ENCODE measurements at regions not wholly inside any gene's neighbourhood (a gene's known extent, or its start where the extent isn't known, plus 50 kb on each side); places are given as distances from the start of the nearest gene placed in this dataset.

- TF ChIP-seq, protein P1, sequence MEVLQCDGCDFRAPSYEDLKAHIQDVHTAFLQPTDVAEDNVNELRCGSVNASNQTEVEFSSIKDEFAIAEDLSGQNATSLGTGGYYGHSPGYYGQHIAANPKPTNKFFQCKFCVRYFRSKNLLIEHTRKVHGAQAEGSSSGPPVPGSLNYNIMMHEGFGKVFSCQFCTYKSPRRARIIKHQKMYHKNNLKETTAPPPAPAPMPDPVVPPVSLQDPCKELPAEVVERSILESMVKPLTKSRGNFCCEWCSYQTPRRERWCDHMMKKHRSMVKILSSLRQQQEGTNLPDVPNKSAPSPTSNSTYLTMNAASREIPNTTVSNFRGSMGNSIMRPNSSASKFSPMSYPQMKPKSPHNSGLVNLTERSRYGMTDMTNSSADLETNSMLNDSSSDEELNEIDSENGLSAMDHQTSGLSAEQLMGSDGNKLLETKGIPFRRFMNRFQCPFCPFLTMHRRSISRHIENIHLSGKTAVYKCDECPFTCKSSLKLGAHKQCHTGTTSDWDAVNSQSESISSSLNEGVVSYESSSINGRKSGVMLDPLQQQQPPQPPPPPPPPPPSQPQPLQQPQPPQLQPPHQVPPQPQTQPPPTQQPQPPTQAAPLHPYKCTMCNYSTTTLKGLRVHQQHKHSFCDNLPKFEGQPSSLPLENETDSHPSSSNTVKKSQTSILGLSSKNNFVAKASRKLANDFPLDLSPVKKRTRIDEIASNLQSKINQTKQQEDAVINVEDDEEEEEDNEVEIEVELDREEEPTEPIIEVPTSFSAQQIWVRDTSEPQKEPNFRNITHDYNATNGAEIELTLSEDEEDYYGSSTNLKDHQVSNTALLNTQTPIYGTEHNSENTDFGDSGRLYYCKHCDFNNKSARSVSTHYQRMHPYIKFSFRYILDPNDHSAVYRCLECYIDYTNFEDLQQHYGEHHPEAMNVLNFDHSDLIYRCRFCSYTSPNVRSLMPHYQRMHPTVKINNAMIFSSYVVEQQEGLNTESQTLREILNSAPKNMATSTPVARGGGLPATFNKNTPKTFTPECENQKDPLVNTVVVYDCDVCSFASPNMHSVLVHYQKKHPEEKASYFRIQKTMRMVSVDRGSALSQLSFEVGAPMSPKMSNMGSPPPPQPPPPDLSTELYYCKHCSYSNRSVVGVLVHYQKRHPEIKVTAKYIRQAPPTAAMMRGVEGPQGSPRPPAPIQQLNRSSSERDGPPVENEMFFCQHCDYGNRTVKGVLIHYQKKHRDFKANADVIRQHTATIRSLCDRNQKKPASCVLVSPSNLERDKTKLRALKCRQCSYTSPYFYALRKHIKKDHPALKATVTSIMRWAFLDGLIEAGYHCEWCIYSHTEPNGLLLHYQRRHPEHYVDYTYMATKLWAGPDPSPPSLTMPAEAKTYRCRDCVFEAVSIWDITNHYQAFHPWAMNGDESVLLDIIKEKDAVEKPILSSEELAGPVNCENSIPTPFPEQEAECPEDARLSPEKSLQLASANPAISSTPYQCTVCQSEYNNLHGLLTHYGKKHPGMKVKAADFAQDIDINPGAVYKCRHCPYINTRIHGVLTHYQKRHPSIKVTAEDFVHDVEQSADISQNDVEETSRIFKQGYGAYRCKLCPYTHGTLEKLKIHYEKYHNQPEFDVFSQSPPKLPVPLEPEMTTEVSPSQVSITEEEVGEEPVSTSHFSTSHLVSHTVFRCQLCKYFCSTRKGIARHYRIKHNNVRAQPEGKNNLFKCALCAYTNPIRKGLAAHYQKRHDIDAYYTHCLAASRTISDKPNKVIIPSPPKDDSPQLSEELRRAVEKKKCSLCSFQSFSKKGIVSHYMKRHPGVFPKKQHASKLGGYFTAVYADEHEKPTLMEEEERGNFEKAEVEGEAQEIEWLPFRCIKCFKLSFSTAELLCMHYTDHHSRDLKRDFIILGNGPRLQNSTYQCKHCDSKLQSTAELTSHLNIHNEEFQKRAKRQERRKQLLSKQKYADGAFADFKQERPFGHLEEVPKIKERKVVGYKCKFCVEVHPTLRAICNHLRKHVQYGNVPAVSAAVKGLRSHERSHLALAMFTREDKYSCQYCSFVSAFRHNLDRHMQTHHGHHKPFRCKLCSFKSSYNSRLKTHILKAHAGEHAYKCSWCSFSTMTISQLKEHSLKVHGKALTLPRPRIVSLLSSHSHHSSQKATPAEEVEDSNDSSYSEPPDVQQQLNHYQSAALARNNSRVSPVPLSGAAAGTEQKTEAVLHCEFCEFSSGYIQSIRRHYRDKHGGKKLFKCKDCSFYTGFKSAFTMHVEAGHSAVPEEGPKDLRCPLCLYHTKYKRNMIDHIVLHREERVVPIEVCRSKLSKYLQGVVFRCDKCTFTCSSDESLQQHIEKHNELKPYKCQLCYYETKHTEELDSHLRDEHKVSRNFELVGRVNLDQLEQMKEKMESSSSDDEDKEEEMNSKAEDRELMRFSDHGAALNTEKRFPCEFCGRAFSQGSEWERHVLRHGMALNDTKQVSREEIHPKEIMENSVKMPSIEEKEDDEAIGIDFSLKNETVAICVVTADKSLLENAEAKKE (CRISPR knock-in tag; IDR thresholded peaks at IDR 0.05) = no peak
These were observed 220.7 kb upstream of the NOX3 start (continued) for GRCh38 chr6:155676346-155676745.

DNA sequence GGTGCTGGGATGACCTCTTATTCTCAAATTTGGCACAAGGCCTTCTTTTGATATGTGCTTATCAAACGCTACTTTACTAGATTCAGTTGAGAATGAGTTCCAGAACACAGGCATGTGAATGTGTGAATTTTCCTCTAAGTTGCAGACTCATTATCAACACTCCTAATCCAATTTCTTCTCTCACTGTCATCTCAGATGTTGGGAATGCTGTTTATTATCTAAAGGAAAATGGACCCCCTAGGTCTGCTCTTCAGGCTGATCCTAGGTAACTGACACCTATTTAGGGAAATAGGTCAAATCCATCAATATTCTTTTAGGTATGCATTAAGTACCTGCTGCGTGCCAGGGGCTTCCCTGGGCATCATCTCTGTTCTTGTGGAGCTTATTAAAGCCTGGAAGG is 215.0 kb upstream of the NOX3 start:
- Mint-ChIP-seq H3K36me3 (ENCODE audit: low read depth) (no peaks in the 10 kb centered on the region), H3K27me3 (ENCODE audit: insufficient read depth, low read depth, poor library complexity) (no peaks in the 10 kb centered on the region), H3K27ac (no peak overlapping the region), H3K4me1 (peaks cover 3% of the 10 kb centered on the region; the same call in 2 of the 3 replicates), H3K9me3 (no peaks in the 10 kb centered on the region; the same call in 2 of the 3 replicates), H3K4me3 (no peak overlapping the region)
- Histone ChIP-seq H4K20me1 (replicated peaks; ENCODE audit: insufficient read depth) (no peaks in the 10 kb centered on the region), H3F3A (replicated peaks; ENCODE audit: low read depth) (no peaks in the 10 kb centered on the region), H3K4me3 (no peak overlapping the region), H3K36me3 (ENCODE audit: insufficient read depth) (no peaks in the 10 kb centered on the region), H3K79me2 (replicated peaks; ENCODE audit: insufficient read depth) (no peaks in the 10 kb centered on the region), H3K4me2 (no peak overlapping the region), H3K4me1 (ENCODE audit: insufficient read depth) (no peaks in the 10 kb centered on the region), H3K9me2 (ENCODE audit: insufficient read depth) (peaks cover 11% of the 10 kb centered on the region; the same call in 1 of the 2 replicates), H3K27me3 (ENCODE audit: insufficient read depth) (no peaks in the 10 kb centered on the region), H2AFZ (no peak overlapping the region), H3K27ac (ENCODE audit: low read depth) (no peak overlapping the region)
- no peak for TF ChIP-seq NANOG (IDR thresholded peaks at IDR 0.05; ENCODE audit: borderline replicate concordance)
- TF ChIP-seq POLR2AphosphoS5 (IDR thresholded peaks at IDR 0.05; ENCODE audit: low read depth) = no peak
- DNase-seq (ENCODE audit: low spot score) = no peak
- ATAC-seq = no peak

- Histone ChIP-seq H3K36me3 (ENCODE audit: insufficient read depth) (no peaks in the 10 kb centered on the region), H4K20me1 (replicated peaks; ENCODE audit: insufficient read depth) (no peaks in the 10 kb centered on the region), H3K4me1 (ENCODE audit: insufficient read depth) (no peaks in the 10 kb centered on the region), H3F3A (replicated peaks; ENCODE audit: low read depth) (no peaks in the 10 kb centered on the region), H3K27ac (ENCODE audit: low read depth) (no peak overlapping the region), H3K4me2 (no peak overlapping the region), H3K79me2 (replicated peaks; ENCODE audit: insufficient read depth) (no peaks in the 10 kb centered on the region), H3K4me3 (no peak overlapping the region), H2AFZ (no peak overlapping the region), H3K27me3 (ENCODE audit: insufficient read depth) (no peaks in the 10 kb centered on the region), H3K9me2 (ENCODE audit: insufficient read depth) (no peaks in the 10 kb centered on the region)
- Mint-ChIP-seq H3K36me3 (ENCODE audit: low read depth) (peaks cover 1% of the 10 kb centered on the region; the same call in 1 of the 3 replicates), H3K4me1 (no peaks in the 10 kb centered on the region), H3K27ac (no peak overlapping the region), H3K4me3 (no peak overlapping the region), H3K27me3 (ENCODE audit: insufficient read depth, low read depth, poor library complexity) (peaks cover 6% of the 10 kb centered on the region), H3K9me3 (peaks cover 4% of the 10 kb centered on the region; the same call in 1 of the 3 replicates)
- ATAC-seq = no peak
- DNase-seq (ENCODE audit: low spot score) = no peak
- TF ChIP-seq REST (IDR thresholded peaks at IDR 0.05; ENCODE audit: unreplicated experiment) (no peak), NANOG (IDR thresholded peaks at IDR 0.05; ENCODE audit: borderline replicate concordance) (no peak)
- TF ChIP-seq, protein P2, sequence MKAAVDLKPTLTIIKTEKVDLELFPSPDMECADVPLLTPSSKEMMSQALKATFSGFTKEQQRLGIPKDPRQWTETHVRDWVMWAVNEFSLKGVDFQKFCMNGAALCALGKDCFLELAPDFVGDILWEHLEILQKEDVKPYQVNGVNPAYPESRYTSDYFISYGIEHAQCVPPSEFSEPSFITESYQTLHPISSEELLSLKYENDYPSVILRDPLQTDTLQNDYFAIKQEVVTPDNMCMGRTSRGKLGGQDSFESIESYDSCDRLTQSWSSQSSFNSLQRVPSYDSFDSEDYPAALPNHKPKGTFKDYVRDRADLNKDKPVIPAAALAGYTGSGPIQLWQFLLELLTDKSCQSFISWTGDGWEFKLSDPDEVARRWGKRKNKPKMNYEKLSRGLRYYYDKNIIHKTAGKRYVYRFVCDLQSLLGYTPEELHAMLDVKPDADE (IDR thresholded peaks at IDR 0.05) = no peak
- TF ChIP-seq, protein P3, sequence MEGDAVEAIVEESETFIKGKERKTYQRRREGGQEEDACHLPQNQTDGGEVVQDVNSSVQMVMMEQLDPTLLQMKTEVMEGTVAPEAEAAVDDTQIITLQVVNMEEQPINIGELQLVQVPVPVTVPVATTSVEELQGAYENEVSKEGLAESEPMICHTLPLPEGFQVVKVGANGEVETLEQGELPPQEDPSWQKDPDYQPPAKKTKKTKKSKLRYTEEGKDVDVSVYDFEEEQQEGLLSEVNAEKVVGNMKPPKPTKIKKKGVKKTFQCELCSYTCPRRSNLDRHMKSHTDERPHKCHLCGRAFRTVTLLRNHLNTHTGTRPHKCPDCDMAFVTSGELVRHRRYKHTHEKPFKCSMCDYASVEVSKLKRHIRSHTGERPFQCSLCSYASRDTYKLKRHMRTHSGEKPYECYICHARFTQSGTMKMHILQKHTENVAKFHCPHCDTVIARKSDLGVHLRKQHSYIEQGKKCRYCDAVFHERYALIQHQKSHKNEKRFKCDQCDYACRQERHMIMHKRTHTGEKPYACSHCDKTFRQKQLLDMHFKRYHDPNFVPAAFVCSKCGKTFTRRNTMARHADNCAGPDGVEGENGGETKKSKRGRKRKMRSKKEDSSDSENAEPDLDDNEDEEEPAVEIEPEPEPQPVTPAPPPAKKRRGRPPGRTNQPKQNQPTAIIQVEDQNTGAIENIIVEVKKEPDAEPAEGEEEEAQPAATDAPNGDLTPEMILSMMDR (conservative IDR thresholded peaks at IDR 0.05; ENCODE audit: low read depth in 2 of 2) = no peak
These were observed 204.8 kb upstream of the NOX3 start for GRCh38 chr6:155660251-155660977.

Measured in GM23338 (cell line).